ENCODE measurements at regions not wholly inside any gene's neighbourhood (a gene's known extent, or its start where the extent isn't known, plus 50 kb on each side); places are given as distances from the start of the nearest gene placed in this dataset.
A peak's percentile ranks its signal among the peaks of the same experiment; 100 is the strongest.

GRCh38 chr3:159910991-159911663, 77.5 kb upstream of the IL12A start:
- Histone ChIP-seq H3K4me3 (peak overlapping the region; percentile 3 to 30 (median 24)), H3K36me3 (no peaks in the 10 kb centered on the region), H3K27ac (peak overlapping the region; percentile 4 to 29 (median 15)), H3K9me3 (no peaks in the 10 kb centered on the region), H3K27me3 (no peaks in the 10 kb centered on the region), H3K4me1 (peaks cover 0 to 9% (median 0%) of the 10 kb centered on the region in 4 donors)
- intact Hi-C loops (cut with DNase I): no loop called here
- TF ChIP-seq EP300 (IDR thresholded peaks at IDR 0.05) (no peak), POLR2A (IDR thresholded peaks at IDR 0.05) (no peak), POLR2AphosphoS5 (IDR thresholded peaks at IDR 0.05) (no peak), CTCF (IDR thresholded peaks at IDR 0.05) (no peak)
- WGBS, 2 donors: 51 to 57% methylated on average over 7 of the region's 7 CpGs
- DNase-seq: no peak

- Histone ChIP-seq H3K9me3 (no peaks in the 10 kb centered on the region), H3K4me1 (peaks cover 0 to 9% (median 0%) of the 10 kb centered on the region in 4 donors), H3K4me3 (peak overlapping the region; percentile 3 to 30 (median 24)), H3K27ac (peak overlapping the region in 1 of 4 donors; percentile 13), H3K36me3 (no peaks in the 10 kb centered on the region), H3K27me3 (no peaks in the 10 kb centered on the region)
- 62 to 85% methylated on average over 2 of the region's 2 CpGs for WGBS, 2 donors
- TF ChIP-seq CTCF (IDR thresholded peaks at IDR 0.05) (no peak), POLR2AphosphoS5 (IDR thresholded peaks at IDR 0.05) (no peak), POLR2A (IDR thresholded peaks at IDR 0.05) (no peak), EP300 (IDR thresholded peaks at IDR 0.05) (no peak)
- no peak for DNase-seq
- intact Hi-C loops (cut with DNase I): no loop called here
These were observed 77.0 kb upstream of the IL12A start for GRCh38 chr3:159911664-159912037.

GRCh38 chr3:159913712-159914414, 74.8 kb upstream of the IL12A start:
- DNase-seq: no peak
- peaks cover 0 to 9% (median 0%) of the 10 kb centered on the region in 4 donors for H3K4me1 ChIP-seq
- H3K4me3 ChIP-seq: no peak overlapping the region
- no peak for TF ChIP-seq CTCF (IDR thresholded peaks at IDR 0.05)
- TF ChIP-seq EP300 (IDR thresholded peaks at IDR 0.05): no peak
- TF ChIP-seq POLR2A (IDR thresholded peaks at IDR 0.05): no peak
- no peak for TF ChIP-seq POLR2AphosphoS5 (IDR thresholded peaks at IDR 0.05)
- no peaks in the 10 kb centered on the region for H3K27me3 ChIP-seq
- no peaks in the 10 kb centered on the region for H3K36me3 ChIP-seq
- intact Hi-C loops (cut with DNase I): no loop called here
- 43 to 71% methylated on average over 1 of the region's 1 CpG for WGBS, 2 donors
- H3K27ac ChIP-seq: no peak overlapping the region
- H3K9me3 ChIP-seq: no peaks in the 10 kb centered on the region

- no peak for DNase-seq
- intact Hi-C loops (cut with DNase I): no loop called here
- Histone ChIP-seq H3K36me3 (no peaks in the 10 kb centered on the region), H3K4me3 (no peak overlapping the region), H3K27me3 (no peaks in the 10 kb centered on the region), H3K27ac (no peak overlapping the region), H3K4me1 (peaks cover 0 to 9% (median 0%) of the 10 kb centered on the region in 4 donors), H3K9me3 (no peaks in the 10 kb centered on the region)
- 86 to 91% methylated on average over 3 of the region's 3 CpGs for WGBS, 2 donors
- TF ChIP-seq POLR2A (IDR thresholded peaks at IDR 0.05) (no peak), EP300 (IDR thresholded peaks at IDR 0.05) (no peak), CTCF (IDR thresholded peaks at IDR 0.05) (no peak), POLR2AphosphoS5 (IDR thresholded peaks at IDR 0.05) (no peak)
These were observed 74.2 kb upstream of the IL12A start for GRCh38 chr3:159914426-159914825.
